K562 (cell line): ENCODE measurements at regions not wholly inside any gene's neighbourhood (a gene's known extent, or its start where the extent isn't known, plus 50 kb on each side); places are given as distances from the start of the nearest gene placed in this dataset.
A peak's percentile ranks its signal among the peaks of the same experiment; 100 is the strongest.

Source experiments
- BRCA1 ChIP-seq, 2 experiments: fragments of 450-650 bp in 1 of 2; sonication (generic) in 1 of 2; formaldehyde crosslinking in 1 of 2; IDR thresholded peaks; 2 replicates each; pipeline versions ENCODE4 v1.5.0 to v1.6.1; 2017 to 2020; ENCODE audit warnings: mild to moderate bottlenecking in 1 of 2, missing genetic modification reagents in 1 of 2
- CBX3 ChIP-seq, 2 experiments: IDR thresholded peaks; 1 replicate in 1 of 2; 2 replicates in 1 of 2; pipeline ENCODE4 v1.6.1; 2012; ENCODE audit warnings: inconsistent platforms in 2 of 2, low read length in 2 of 2, borderline replicate concordance in 1 of 2, control low read depth in 1 of 2
- CC2D1A ChIP-seq: fragments of 450-650 bp; IDR thresholded peaks from 2 replicates; pipeline ENCODE4 v1.6.1; 2017; ENCODE audit warnings: mild to moderate bottlenecking
- CEBPG ChIP-seq, 3 experiments: fragments of 200-800 bp in 1 of 3; sonication (Bioruptor generic) in 1 of 3; sonication (generic) in 1 of 3; formaldehyde crosslinking in 1 of 3; IDR thresholded peaks in 2 of 3; conservative IDR thresholded peaks in 1 of 3; 2 replicates each; pipeline versions ENCODE4 v1.6.1 to v1.8.0; 2016 to 2022; ENCODE audit warnings: missing compliant biosample characterization in 2 of 3, missing genetic modification characterization in 2 of 3, mild to moderate bottlenecking in 1 of 3, missing genetic modification reagents in 1 of 3
- MED1 ChIP-seq: sonication (generic); formaldehyde crosslinking; IDR thresholded peaks from 2 replicates; pipeline ENCODE4 v1.8.1; 2023; ENCODE audit warnings: missing genetic modification reagents, borderline replicate concordance
- NCOR1 ChIP-seq: fragments of 450-650 bp; IDR thresholded peaks from 2 replicates; pipeline ENCODE4 v1.6.1; 2016; ENCODE audit warnings: mild to moderate bottlenecking, moderate library complexity
- PCBP2 ChIP-seq: fragments of 200-400 bp; formaldehyde crosslinking; IDR thresholded peaks from 2 replicates; pipeline ENCODE4 v1.6.1; 2018; ENCODE audit warnings: low read length, low read depth, mild to moderate bottlenecking, moderate library complexity; ENCODE audit not compliant: poor library complexity, severe bottlenecking
- RFX7 ChIP-seq: fragments of 250-450 bp; sonication (Bioruptor Pico); IDR thresholded peaks from 2 replicates; pipeline ENCODE4 v1.5.1; 2021; ENCODE audit warnings: mild to moderate bottlenecking
- TFAP4 ChIP-seq: sonication (generic); formaldehyde crosslinking; IDR thresholded peaks from 2 replicates; pipeline ENCODE4 v1.8.0; 2022; ENCODE audit warnings: missing genetic modification reagents, mild to moderate bottlenecking, moderate library complexity, borderline replicate concordance
- ZBTB34 ChIP-seq: fragments of 250-450 bp; sonication (Bioruptor Pico); IDR thresholded peaks from 2 replicates; pipeline ENCODE4 v1.8.0; 2021; ENCODE audit warnings: mild to moderate bottlenecking, moderate library complexity
- ZNF785 ChIP-seq: fragments of 250-450 bp; sonication (Bioruptor Pico); IDR thresholded peaks from 2 replicates; pipeline ENCODE4 v1.4.0; 2020; ENCODE audit warnings: mild to moderate bottlenecking
- ZNF830 ChIP-seq: fragments of 250-450 bp; sonication (Bioruptor Pico); IDR thresholded peaks from 2 replicates; pipeline ENCODE4 v1.5.0; 2021; ENCODE audit warnings: mild to moderate bottlenecking
- TF ChIP-seq, protein P1 (sequence below): fragments of 250-450 bp; sonication (Bioruptor Pico); IDR thresholded peaks from 2 replicates; pipeline ENCODE4 v1.8.0; 2022; ENCODE audit warnings: inconsistent platforms
- TF ChIP-seq, protein P2 (sequence below): fragments of 250-450 bp; sonication (Bioruptor Pico); IDR thresholded peaks from 2 replicates; pipeline ENCODE4 v1.4.0; 2020

DNA sequence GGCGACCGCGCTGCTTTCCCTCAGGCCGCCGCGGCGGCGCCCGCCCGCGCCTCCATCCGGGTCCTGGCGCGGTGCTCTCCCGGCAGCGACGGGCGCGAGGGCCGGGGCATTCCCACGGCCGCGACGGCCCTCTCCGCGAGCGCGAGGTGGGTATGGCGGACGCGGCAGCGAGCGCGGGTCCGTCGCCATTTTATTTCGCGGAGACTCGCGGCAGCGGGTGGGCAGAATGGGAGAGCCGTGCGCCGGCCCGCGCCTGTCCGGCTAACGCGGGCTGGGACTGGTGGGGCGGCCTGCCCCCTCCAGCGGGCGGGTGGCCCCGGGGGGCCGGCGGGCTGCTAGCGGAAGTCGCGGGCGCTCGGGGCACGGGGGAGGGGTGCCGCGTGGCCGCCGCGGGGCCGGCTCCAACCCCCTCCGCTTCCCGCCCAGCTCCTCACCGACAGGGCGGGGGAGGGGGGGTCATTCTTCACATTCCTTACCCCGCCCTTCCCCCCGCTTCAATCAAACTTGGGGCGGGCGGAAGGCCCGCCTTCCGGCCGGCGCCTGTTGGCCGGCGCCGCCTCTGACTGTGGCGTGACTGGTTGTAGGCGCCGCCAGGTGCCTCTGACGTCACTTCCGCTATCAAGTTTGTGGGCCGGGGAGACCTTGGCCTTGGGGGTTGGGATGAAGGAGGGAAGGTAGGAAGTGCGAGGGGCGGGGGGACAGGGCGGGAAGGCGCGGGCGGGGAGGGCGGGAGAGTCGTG lies 82.1 kb downstream of the PTPDC1 start (continued):
- TF ChIP-seq, protein P1, sequence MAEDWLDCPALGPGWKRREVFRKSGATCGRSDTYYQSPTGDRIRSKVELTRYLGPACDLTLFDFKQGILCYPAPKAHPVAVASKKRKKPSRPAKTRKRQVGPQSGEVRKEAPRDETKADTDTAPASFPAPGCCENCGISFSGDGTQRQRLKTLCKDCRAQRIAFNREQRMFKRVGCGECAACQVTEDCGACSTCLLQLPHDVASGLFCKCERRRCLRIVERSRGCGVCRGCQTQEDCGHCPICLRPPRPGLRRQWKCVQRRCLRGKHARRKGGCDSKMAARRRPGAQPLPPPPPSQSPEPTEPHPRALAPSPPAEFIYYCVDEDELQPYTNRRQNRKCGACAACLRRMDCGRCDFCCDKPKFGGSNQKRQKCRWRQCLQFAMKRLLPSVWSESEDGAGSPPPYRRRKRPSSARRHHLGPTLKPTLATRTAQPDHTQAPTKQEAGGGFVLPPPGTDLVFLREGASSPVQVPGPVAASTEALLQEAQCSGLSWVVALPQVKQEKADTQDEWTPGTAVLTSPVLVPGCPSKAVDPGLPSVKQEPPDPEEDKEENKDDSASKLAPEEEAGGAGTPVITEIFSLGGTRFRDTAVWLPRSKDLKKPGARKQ (CRISPR knock-in tag): no peak
- TF ChIP-seq ZBTB34 (CRISPR knock-in tag) (no peak), TFAP4 (CRISPR knock-in tag) (no peak), PCBP2 (peak; percentile 15), MED1 (CRISPR knock-in tag) (no peak), ZNF785 (CRISPR knock-in tag) (no peak), CEBPG (CRISPR knock-in tag; IDR thresholded peaks at IDR 0.05) (no peak), CEBPG (tag; conservative IDR thresholded peaks at IDR 0.05 in 1 of 2, IDR thresholded peaks at IDR 0.05 in 1 of 2) (no peak), CC2D1A (no peak), NCOR1 (peak; percentile 51), CBX3 (IDR thresholded peaks at IDR 0.05; ENCODE audit: borderline replicate concordance in 1 of 2, low read length in 2 of 2) (no peak; a peak in 1 of 3 replicates), ZNF830 (CRISPR knock-in tag) (no peak), RFX7 (CRISPR knock-in tag) (no peak), BRCA1 (IDR thresholded peaks at IDR 0.05) (no peak), BRCA1 (CRISPR knock-in tag; IDR thresholded peaks at IDR 0.05) (no peak)
- TF ChIP-seq, protein P2, sequence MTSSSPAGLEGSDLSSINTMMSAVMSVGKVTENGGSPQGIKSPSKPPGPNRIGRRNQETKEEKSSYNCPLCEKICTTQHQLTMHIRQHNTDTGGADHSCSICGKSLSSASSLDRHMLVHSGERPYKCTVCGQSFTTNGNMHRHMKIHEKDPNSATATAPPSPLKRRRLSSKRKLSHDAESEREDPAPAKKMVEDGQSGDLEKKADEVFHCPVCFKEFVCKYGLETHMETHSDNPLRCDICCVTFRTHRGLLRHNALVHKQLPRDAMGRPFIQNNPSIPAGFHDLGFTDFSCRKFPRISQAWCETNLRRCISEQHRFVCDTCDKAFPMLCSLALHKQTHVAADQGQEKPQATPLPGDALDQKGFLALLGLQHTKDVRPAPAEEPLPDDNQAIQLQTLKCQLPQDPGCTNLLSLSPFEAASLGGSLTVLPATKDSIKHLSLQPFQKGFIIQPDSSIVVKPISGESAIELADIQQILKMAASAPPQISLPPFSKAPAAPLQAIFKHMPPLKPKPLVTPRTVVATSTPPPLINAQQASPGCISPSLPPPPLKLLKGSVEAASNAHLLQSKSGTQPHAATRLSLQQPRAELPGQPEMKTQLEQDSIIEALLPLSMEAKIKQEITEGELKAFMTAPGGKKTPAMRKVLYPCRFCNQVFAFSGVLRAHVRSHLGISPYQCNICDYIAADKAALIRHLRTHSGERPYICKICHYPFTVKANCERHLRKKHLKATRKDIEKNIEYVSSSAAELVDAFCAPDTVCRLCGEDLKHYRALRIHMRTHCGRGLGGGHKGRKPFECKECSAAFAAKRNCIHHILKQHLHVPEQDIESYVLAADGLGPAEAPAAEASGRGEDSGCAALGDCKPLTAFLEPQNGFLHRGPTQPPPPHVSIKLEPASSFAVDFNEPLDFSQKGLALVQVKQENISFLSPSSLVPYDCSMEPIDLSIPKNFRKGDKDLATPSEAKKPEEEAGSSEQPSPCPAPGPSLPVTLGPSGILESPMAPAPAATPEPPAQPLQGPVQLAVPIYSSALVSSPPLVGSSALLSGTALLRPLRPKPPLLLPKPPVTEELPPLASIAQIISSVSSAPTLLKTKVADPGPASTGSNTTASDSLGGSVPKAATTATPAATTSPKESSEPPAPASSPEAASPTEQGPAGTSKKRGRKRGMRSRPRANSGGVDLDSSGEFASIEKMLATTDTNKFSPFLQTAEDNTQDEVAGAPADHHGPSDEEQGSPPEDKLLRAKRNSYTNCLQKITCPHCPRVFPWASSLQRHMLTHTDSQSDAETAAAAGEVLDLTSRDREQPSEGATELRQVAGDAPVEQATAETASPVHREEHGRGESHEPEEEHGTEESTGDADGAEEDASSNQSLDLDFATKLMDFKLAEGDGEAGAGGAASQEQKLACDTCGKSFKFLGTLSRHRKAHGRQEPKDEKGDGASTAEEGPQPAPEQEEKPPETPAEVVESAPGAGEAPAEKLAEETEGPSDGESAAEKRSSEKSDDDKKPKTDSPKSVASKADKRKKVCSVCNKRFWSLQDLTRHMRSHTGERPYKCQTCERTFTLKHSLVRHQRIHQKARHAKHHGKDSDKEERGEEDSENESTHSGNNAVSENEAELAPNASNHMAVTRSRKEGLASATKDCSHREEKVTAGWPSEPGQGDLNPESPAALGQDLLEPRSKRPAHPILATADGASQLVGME (CRISPR knock-in tag): no peak
